NB4 (cell line): ENCODE measurements at regions not wholly inside any gene's neighbourhood (a gene's known extent, or its start where the extent isn't known, plus 50 kb on each side); places are given as distances from the start of the nearest gene placed in this dataset.

Experiments used
- CTCF ChIP-seq: IDR thresholded peaks from one replicate; pipeline ENCODE4 v1.5.1; 2012; ENCODE audit warnings: low read depth, low read length
- POLR2A ChIP-seq: IDR thresholded peaks from 2 replicates; pipeline ENCODE4 v1.6.1; 2011; ENCODE audit warnings: mild to moderate bottlenecking; ENCODE audit not compliant: insufficient read length; ENCODE audit errors: extremely low read depth
- TF ChIP-seq, protein P1 (sequence below): IDR thresholded peaks from 2 replicates; pipeline ENCODE4 v1.6.1; 2011; ENCODE audit warnings: low read depth, low read length

DNA sequence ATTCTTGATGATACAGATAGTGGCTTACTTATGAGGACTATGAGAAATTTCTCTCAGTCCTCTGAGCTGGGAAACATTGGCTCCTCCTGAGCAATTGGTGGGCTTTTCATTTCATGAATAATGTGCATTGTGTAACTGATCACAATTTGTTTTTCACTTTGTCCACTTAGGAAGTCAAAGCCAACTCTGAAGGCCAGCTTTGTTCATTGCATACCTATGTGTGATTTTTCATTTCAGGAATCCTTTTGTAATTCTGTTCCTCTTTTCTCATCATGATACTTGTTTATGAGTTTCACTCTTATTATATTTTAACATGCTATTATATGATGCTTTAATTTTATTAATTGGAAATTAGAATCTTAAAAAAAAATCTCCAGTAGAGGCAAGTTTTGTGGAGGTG is 483.0 kb downstream of the EBF1 start:
- TF ChIP-seq POLR2A = no peak
- TF ChIP-seq CTCF = no peak
- TF ChIP-seq, protein P1, sequence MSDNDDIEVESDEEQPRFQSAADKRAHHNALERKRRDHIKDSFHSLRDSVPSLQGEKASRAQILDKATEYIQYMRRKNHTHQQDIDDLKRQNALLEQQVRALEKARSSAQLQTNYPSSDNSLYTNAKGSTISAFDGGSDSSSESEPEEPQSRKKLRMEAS = no peak
